ENCODE measurements at regions not wholly inside any gene's neighbourhood (a gene's known extent, or its start where the extent isn't known, plus 50 kb on each side); places are given as distances from the start of the nearest gene placed in this dataset.

DNA sequence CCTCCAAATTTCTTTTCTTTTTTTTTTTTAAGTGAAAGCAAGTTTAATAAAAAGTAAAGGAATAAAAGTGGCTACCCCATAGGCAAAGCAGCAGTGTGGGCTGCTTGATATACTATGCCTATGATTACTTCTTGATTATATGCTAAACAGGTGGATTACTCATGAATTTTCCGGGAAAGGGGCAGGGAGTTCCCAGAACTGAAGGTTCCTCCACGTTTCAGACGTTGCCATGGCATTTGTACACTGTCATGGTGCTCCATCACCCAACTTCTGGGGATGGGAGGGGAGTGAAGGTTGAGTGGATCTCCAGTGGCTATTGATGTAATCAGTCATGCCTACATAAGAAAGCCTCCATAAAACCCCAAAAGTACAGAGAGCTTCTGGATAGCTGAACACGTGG, 176.2 kb downstream of the CYP26B1 start:
- DNase-seq (ENCODE audit: low spot score) (no peak), ATAC-seq (ENCODE audit: insufficient number of reproducible peaks, low FRiP score, low read depth) (no peak)
- H3K4me1 ChIP-seq (ENCODE audit: control insufficient read depth in 1 of 2, low read depth in 2 of 2) = no peaks in the 10 kb centered on the region
- no peaks in the 10 kb centered on the region for H3K27me3 ChIP-seq (replicated peaks; ENCODE audit: insufficient read depth)
- no peaks in the 10 kb centered on the region for H3K36me3 ChIP-seq
- H3K27ac ChIP-seq = no peak overlapping the region
- H3K9me3 ChIP-seq = no peaks in the 10 kb centered on the region
- no peak overlapping the region for H3K4me3 ChIP-seq
- TF ChIP-seq, protein P1, sequence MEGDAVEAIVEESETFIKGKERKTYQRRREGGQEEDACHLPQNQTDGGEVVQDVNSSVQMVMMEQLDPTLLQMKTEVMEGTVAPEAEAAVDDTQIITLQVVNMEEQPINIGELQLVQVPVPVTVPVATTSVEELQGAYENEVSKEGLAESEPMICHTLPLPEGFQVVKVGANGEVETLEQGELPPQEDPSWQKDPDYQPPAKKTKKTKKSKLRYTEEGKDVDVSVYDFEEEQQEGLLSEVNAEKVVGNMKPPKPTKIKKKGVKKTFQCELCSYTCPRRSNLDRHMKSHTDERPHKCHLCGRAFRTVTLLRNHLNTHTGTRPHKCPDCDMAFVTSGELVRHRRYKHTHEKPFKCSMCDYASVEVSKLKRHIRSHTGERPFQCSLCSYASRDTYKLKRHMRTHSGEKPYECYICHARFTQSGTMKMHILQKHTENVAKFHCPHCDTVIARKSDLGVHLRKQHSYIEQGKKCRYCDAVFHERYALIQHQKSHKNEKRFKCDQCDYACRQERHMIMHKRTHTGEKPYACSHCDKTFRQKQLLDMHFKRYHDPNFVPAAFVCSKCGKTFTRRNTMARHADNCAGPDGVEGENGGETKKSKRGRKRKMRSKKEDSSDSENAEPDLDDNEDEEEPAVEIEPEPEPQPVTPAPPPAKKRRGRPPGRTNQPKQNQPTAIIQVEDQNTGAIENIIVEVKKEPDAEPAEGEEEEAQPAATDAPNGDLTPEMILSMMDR (IDR thresholded peaks at IDR 0.05) = no peak

DNA sequence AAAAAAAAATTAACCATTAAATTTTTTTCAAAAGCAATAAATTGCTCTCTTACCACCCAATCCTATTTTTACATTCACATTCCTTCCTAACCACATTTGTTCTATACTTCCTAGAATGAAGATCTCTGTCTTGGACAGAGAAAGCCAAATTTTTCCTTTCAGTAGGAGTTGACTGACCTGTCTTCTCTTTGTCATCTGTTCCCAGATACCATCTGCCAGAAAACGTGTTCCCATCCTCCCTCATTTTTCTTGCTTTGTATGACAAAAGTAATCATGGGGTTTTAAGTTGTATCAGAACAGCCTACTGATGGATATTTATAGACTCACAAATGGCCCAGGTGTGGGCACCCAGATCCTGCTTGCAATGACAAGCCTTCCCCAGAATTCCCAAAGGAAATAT, 182.1 kb downstream of the CYP26B1 start:
- H3K27me3 ChIP-seq (replicated peaks; ENCODE audit: insufficient read depth) = no peaks in the 10 kb centered on the region
- H3K36me3 ChIP-seq = no peaks in the 10 kb centered on the region
- TF ChIP-seq, protein P1 (IDR thresholded peaks at IDR 0.05) = no peak
- H3K27ac ChIP-seq = no peak overlapping the region
- no peak overlapping the region for H3K4me3 ChIP-seq
- no peaks in the 10 kb centered on the region for H3K4me1 ChIP-seq (ENCODE audit: control insufficient read depth in 1 of 2, low read depth in 2 of 2)
- H3K9me3 ChIP-seq = no peaks in the 10 kb centered on the region
- DNase-seq (ENCODE audit: low spot score) = no peak
- ATAC-seq (ENCODE audit: insufficient number of reproducible peaks, low FRiP score, low read depth) = no peak

DNA sequence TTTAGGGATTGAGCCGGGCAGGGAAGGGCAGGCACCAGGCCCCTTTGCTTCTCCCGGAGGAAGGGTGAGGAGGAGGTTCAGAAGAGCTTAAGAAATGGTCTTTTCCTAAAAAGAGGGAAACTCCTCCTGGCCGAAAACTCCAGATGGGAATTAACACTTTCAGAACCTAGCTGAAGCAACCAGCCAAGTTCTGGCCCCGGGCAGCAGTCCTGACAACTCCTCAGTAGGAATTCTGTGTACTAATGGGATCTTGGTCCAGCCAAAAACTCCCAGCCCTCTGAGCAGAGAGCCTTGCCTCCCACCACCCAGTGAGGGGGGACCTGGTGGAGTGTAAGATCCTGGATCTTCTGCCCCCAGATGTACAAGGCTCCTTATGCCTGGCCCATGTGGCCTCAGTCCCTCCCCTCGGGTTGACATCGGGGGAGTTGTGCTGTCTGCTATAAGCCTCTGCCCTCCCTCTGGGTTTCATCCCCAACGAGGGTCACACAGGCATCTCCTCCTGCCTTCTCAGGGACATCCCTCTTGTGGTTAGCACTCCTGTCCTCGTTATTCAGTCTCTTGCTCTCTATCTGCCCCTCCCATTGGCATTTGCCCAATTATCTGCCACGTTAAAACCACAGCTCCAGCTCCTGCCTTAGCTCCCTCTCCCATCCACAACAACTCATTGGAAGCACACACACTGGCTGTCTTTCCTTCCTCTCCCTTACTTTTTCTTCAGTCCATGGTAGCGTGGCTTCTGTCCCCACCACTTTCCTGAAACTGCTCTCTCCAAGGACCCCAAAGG, 184.6 kb downstream of the CYP26B1 start:
- ATAC-seq (ENCODE audit: insufficient number of reproducible peaks, low FRiP score, low read depth) = no peak
- Histone ChIP-seq H3K36me3 (no peaks in the 10 kb centered on the region), H3K27me3 (replicated peaks; ENCODE audit: insufficient read depth) (no peaks in the 10 kb centered on the region), H3K9me3 (peaks cover 7% of the 10 kb centered on the region), H3K4me1 (ENCODE audit: control insufficient read depth in 1 of 2, low read depth in 2 of 2) (no peaks in the 10 kb centered on the region), H3K27ac (no peak overlapping the region), H3K4me3 (no peak overlapping the region)
- no peak for DNase-seq (ENCODE audit: low spot score)
- TF ChIP-seq, protein P1 (IDR thresholded peaks at IDR 0.05) = no peak

DNA sequence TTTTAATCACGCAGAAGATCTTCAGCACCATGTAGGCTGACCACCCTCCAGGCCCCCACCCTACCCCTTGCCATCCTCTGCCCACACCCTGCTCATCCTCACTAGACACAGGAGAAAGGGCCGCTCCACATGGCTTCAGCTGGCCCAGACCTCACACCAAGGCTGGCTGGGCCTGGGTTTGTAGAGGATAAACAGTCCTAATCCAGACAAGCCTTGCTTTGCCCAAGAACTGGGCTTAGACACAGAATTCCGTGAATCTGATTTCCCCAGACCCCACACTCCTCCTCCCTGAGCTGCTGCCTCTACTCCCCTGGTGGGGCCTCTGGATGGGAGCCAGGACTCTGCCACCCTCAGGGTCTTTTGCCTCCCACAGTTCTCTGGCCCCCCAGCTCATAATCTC, 185.3 kb downstream of the CYP26B1 start:
- Histone ChIP-seq H3K27me3 (replicated peaks; ENCODE audit: insufficient read depth) (no peaks in the 10 kb centered on the region), H3K27ac (no peak overlapping the region), H3K9me3 (peaks cover 8% of the 10 kb centered on the region), H3K4me1 (ENCODE audit: control insufficient read depth in 1 of 2, low read depth in 2 of 2) (no peaks in the 10 kb centered on the region), H3K36me3 (no peaks in the 10 kb centered on the region), H3K4me3 (no peak overlapping the region)
- TF ChIP-seq, protein P1 (IDR thresholded peaks at IDR 0.05) = no peak
- DNase-seq (ENCODE audit: low spot score) (no peak), ATAC-seq (ENCODE audit: insufficient number of reproducible peaks, low FRiP score, low read depth) (no peak)

DNA sequence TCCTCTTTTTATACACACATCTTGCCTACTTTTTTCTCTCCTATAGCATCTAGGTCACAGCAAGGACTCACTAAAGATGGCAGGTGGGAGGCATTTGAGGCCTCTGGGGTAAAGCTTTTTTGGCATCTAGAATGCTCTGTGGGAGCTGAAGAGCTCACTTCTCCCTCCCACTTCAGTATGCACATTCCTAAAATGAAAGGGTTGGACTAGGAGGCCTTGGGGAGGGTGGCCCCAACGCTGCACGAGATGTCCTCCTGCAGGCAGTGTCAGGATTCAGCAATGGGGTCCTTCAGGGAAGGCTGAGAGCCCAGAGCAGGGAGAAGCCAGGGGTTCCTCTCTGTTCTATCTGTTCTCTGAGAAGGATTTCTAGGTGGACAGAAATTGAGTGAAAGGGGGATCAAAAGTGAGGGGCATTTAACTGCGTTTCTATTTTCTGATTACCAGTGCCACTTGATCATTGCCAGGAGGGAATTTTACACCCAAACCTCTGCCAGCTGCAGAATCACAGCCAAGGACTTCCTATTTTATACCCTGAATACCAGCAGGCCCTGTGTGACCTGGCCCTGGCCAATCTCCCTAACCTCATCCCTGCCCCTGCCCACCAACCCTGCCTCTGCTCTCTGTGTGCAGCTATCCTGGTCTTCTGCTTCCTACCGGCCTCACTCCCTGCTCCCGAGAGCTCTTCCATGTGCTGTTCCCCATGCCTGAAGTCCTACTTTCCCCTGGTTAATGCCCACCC, 186.2 kb downstream of the CYP26B1 start:
- ATAC-seq (ENCODE audit: insufficient number of reproducible peaks, low FRiP score, low read depth) (no peak), DNase-seq (ENCODE audit: low spot score) (no peak)
- peaks cover 8% of the 10 kb centered on the region for H3K9me3 ChIP-seq
- H3K4me1 ChIP-seq (ENCODE audit: control insufficient read depth in 1 of 2, low read depth in 2 of 2) = no peaks in the 10 kb centered on the region
- H3K27ac ChIP-seq = no peak overlapping the region
- TF ChIP-seq, protein P1 (IDR thresholded peaks at IDR 0.05) = no peak
- no peak overlapping the region for H3K4me3 ChIP-seq
- H3K36me3 ChIP-seq = no peaks in the 10 kb centered on the region
- H3K27me3 ChIP-seq (replicated peaks; ENCODE audit: insufficient read depth) = no peaks in the 10 kb centered on the region

All from thoracic aorta (tissue), 2 donors.